ENCODE measurements at regions not wholly inside any gene's neighbourhood (a gene's known extent, or its start where the extent isn't known, plus 50 kb on each side); places are given as distances from the start of the nearest gene placed in this dataset.

- no peak for TF ChIP-seq PRDM6 (tag by site-specific recombination; IDR thresholded peaks at IDR 0.05)
- no peak for TF ChIP-seq ZNF580 (tag by site-specific recombination; IDR thresholded peaks at IDR 0.05)
- no peak for TF ChIP-seq ZNF830 (tag by site-specific recombination; IDR thresholded peaks at IDR 0.05; ENCODE audit: low read depth)
- TF ChIP-seq ZNF140 (tag by site-specific recombination; IDR thresholded peaks at IDR 0.05): no peak
- TF ChIP-seq ZNF175 (tag by site-specific recombination; IDR thresholded peaks at IDR 0.05): no peak
- no peak for TF ChIP-seq SETDB1 (IDR thresholded peaks at IDR 0.05; ENCODE audit: insufficient read length, low read length)
- TF ChIP-seq ZNF600 (tag by site-specific recombination; IDR thresholded peaks at IDR 0.05): peak; percentile 71; the same call in 1 of the 2 replicates
- TF ChIP-seq ZIC2 (tag by site-specific recombination; IDR thresholded peaks at IDR 0.05): peak; percentile 88
- no peak; the same call in 1 of the 2 replicates for TF ChIP-seq ZNF223 (tag by site-specific recombination; IDR thresholded peaks at IDR 0.05)
- TF ChIP-seq ZEB2 (tag by site-specific recombination; IDR thresholded peaks at IDR 0.05): 0 out of 2 replicates have a peak, but pooled peaks have one; percentile 57
- no peak for TF ChIP-seq ZSCAN16 (tag by site-specific recombination; IDR thresholded peaks at IDR 0.05)
- no peak for TF ChIP-seq ZNF132 (tag by site-specific recombination; IDR thresholded peaks at IDR 0.05; ENCODE audit: borderline replicate concordance)
- no peak for TF ChIP-seq ZNF211 (tag by site-specific recombination; IDR thresholded peaks at IDR 0.05; ENCODE audit: low read depth)
- peak; percentile 47; the same call in 1 of the 2 replicates for TF ChIP-seq EGR2 (tag by site-specific recombination; IDR thresholded peaks at IDR 0.05; ENCODE audit: low read depth)
- no peak for TF ChIP-seq ZNF610 (tag by site-specific recombination; IDR thresholded peaks at IDR 0.05; ENCODE audit: borderline replicate concordance)
- TF ChIP-seq ELK4 (IDR thresholded peaks at IDR 0.05; ENCODE audit: borderline replicate concordance, low read depth, low read length): no peak
- no peak for TF ChIP-seq ZNF473 (tag by site-specific recombination; IDR thresholded peaks at IDR 0.05)
- no peak for TF ChIP-seq ZNF707 (tag by site-specific recombination; IDR thresholded peaks at IDR 0.05)
- no peak for TF ChIP-seq ZNF426 (tag by site-specific recombination; IDR thresholded peaks at IDR 0.05)
- no peak for TF ChIP-seq GLI4 (tag by site-specific recombination; IDR thresholded peaks at IDR 0.05)
- no peak for TF ChIP-seq ZNF133 (tag by site-specific recombination; IDR thresholded peaks at IDR 0.05)
- TF ChIP-seq ZNF621 (tag by site-specific recombination; IDR thresholded peaks at IDR 0.05): no peak
- TF ChIP-seq SP3 (tag by site-specific recombination; IDR thresholded peaks at IDR 0.05): peak; percentile 72
- no peak for TF ChIP-seq KLF7 (tag by site-specific recombination; IDR thresholded peaks at IDR 0.05; ENCODE audit: borderline replicate concordance)
- TF ChIP-seq ZNF423 (tag by site-specific recombination; IDR thresholded peaks at IDR 0.05): peak; percentile 64
- TF ChIP-seq ZNF548 (tag by site-specific recombination; IDR thresholded peaks at IDR 0.05): no peak
- no peak for TF ChIP-seq ZBTB26 (tag by site-specific recombination; optimal IDR thresholded peaks at IDR 0.05)
- TF ChIP-seq OSR2 (tag by site-specific recombination; IDR thresholded peaks at IDR 0.05): peak; percentile 7; the same call in 1 of the 2 replicates
- TF ChIP-seq SP2 (tag by site-specific recombination; IDR thresholded peaks at IDR 0.05): peak; percentile 77
- 0 out of 2 replicates have a peak, but pooled peaks have one; percentile 14 for TF ChIP-seq KLF16 (tag by site-specific recombination; IDR thresholded peaks at IDR 0.05)
- no peak; the same call in 1 of the 2 replicates for TF ChIP-seq PRDM10 (tag by site-specific recombination; IDR thresholded peaks at IDR 0.05)
Measured at GRCh38 chr17:77374170-77374936, 233.6 kb downstream of the SEC14L1 start (continued).
